NB4 (cell line): ENCODE measurements at regions not wholly inside any gene's neighbourhood (a gene's known extent, or its start where the extent isn't known, plus 50 kb on each side); places are given as distances from the start of the nearest gene placed in this dataset.

Experiments
- CTCF ChIP-seq: IDR thresholded peaks from one replicate; pipeline ENCODE4 v1.5.1; 2012; ENCODE audit warnings: low read depth, low read length
- MAX ChIP-seq: IDR thresholded peaks from 2 replicates; pipeline ENCODE4 v1.6.1; 2011; ENCODE audit warnings: low read depth, low read length
- MYC ChIP-seq: IDR thresholded peaks from 2 replicates; pipeline ENCODE4 v1.6.1; 2011; ENCODE audit warnings: low read depth, low read length
- POLR2A ChIP-seq: IDR thresholded peaks from 2 replicates; pipeline ENCODE4 v1.6.1; 2011; ENCODE audit warnings: mild to moderate bottlenecking; ENCODE audit not compliant: insufficient read length; ENCODE audit errors: extremely low read depth

GRCh38 chr2:129256642-129257041 is 722.8 kb upstream of the RAB6C start:
- TF ChIP-seq CTCF (no peak), POLR2A (no peak), MAX (no peak), MYC (no peak)
